ENCODE measurements at regions not wholly inside any gene's neighbourhood (a gene's known extent, or its start where the extent isn't known, plus 50 kb on each side); places are given as distances from the start of the nearest gene placed in this dataset.
"Not testable (repeated sequence)": the region's sequence is repeated elsewhere in the genome, so short reads cannot be mapped to it uniquely, and the experiment has no call there.

DNA sequence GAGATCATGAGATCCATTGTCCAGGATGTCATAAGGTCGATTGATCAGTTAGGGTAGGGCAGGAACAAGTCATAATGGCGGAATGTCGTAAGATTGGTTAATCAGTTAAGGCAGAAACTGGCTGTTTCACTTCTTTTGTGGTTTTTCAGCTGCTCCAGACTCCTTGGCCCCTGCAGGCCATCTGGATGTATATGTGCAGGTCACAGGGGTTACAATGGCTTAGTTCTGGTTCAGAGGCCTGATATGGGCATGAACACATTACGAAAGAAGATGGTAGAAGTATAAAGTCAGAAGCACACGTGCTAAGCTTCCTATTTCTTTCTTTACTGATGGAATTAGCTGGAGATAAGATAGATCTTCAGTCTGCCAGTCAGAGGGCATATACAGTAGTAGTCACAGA lies 315.4 kb upstream of the LRRC3B start:
- no peak overlapping the region for H3K4me3 ChIP-seq (ENCODE audit: low read depth, low read length)
- no peak for TF ChIP-seq POLR2A (IDR thresholded peaks at IDR 0.05; ENCODE audit: extremely low read depth, insufficient read length)
- TF ChIP-seq, protein P1, sequence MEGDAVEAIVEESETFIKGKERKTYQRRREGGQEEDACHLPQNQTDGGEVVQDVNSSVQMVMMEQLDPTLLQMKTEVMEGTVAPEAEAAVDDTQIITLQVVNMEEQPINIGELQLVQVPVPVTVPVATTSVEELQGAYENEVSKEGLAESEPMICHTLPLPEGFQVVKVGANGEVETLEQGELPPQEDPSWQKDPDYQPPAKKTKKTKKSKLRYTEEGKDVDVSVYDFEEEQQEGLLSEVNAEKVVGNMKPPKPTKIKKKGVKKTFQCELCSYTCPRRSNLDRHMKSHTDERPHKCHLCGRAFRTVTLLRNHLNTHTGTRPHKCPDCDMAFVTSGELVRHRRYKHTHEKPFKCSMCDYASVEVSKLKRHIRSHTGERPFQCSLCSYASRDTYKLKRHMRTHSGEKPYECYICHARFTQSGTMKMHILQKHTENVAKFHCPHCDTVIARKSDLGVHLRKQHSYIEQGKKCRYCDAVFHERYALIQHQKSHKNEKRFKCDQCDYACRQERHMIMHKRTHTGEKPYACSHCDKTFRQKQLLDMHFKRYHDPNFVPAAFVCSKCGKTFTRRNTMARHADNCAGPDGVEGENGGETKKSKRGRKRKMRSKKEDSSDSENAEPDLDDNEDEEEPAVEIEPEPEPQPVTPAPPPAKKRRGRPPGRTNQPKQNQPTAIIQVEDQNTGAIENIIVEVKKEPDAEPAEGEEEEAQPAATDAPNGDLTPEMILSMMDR (IDR thresholded peaks at IDR 0.05; ENCODE audit: low read depth, low read length) = no peak
- no peak for TF ChIP-seq MYC (IDR thresholded peaks at IDR 0.05; ENCODE audit: low read depth, low read length)
- TF ChIP-seq, protein P2, sequence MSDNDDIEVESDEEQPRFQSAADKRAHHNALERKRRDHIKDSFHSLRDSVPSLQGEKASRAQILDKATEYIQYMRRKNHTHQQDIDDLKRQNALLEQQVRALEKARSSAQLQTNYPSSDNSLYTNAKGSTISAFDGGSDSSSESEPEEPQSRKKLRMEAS (IDR thresholded peaks at IDR 0.05; ENCODE audit: low read depth, low read length) = no peak
- peak; percentile 4 for DNase-seq (ENCODE audit: low read depth)

DNA sequence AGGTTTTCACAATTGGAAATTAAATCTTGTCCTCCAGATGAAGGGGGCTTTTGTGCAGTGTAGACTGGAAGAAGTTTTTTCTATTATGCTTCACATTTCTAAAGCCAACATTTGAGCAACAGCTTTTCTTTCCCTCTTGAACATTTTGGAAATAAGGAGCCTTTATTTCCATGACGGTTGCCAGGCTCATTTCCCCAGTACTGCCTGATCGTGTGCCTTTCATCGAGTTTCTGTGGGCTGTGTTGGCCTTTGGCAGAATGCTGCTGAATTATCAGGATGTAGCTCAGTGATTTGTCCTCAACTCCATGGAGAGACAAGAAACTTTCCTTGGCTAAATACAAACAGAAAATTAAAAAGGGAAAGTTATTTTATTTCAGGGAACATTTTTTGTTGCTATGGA lies 314.8 kb upstream of the LRRC3B start:
- no peak overlapping the region for H3K4me3 ChIP-seq (ENCODE audit: low read depth, low read length)
- no peak for DNase-seq (ENCODE audit: low read depth)
- no peak for TF ChIP-seq MYC (IDR thresholded peaks at IDR 0.05; ENCODE audit: low read depth, low read length)

DNA sequence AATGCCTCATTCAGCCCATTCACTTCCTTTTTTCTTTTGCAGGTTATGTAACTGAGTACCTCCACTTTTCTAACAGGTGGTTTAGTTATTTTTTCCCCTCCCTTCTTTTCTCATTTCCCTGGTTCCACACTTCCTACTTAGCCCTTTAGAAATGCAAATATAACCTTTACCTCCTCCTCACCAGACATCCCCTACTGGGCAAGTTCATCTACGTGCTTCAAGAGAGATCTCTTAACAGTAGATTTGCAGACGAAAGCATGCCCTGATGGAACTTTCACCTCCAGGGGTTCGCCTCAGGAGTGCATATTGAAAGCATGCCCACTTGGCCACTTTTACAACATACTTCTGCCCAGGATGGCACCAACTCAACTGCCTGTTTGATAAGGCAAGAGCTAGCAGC lies 314.1 kb upstream of the LRRC3B start:
- no peak for DNase-seq (ENCODE audit: low read depth)
- TF ChIP-seq POLR2A (IDR thresholded peaks at IDR 0.05; ENCODE audit: extremely low read depth, insufficient read length) (no peak), MYC (IDR thresholded peaks at IDR 0.05; ENCODE audit: low read depth, low read length) (no peak)
- TF ChIP-seq, protein P1 (IDR thresholded peaks at IDR 0.05; ENCODE audit: low read depth, low read length) = no peak
- TF ChIP-seq, protein P2 (IDR thresholded peaks at IDR 0.05; ENCODE audit: low read depth, low read length) = no peak
- H3K4me3 ChIP-seq (ENCODE audit: low read depth, low read length) = no peak overlapping the region

DNA sequence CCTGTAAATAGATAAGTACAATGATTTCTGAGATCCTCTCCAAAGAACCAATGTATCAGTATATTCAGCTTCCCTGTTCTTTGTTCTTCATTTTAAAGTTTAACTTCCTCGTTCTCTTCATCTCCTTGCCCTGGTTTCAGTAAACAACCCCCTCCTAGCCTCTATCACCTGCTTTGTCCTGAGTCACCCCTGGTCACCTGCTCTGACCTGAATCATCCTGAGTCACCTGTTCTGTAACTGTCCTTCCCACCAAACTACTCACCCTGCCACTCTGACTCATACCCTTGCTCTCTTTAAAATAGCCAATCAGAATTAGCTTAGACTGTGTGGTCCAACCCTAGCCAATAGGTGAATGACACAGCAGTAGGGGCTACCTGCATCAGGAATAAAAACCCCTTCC lies 313.0 kb upstream of the LRRC3B start:
- DNase-seq (ENCODE audit: low read depth); H3K4me3 ChIP-seq (ENCODE audit: low read depth, low read length): not testable (repeated sequence)

DNA sequence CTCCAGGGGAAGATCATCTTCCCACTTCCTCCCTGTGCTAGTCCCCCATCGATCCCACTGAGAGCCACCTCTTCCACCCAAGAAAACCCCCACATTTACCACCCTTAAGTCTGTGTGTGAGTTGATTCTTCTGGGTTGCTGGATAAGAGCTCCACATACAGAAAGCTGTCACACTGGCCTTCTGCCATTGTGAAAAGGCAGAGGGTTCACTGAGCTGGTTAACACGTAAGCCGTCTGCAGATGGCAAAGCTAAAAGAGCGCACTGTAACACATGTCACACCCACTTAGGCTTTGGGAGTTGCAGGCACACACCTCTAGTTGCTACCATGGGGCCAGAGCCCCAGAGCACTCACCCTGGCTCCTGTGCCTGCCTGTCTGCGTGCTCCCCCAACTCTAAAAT lies 309.8 kb upstream of the LRRC3B start:
- TF ChIP-seq MYC (IDR thresholded peaks at IDR 0.05; ENCODE audit: low read depth, low read length) (no peak), POLR2A (IDR thresholded peaks at IDR 0.05; ENCODE audit: extremely low read depth, insufficient read length) (no peak)
- TF ChIP-seq, protein P2 (IDR thresholded peaks at IDR 0.05; ENCODE audit: low read depth, low read length) = no peak
- TF ChIP-seq, protein P1 (IDR thresholded peaks at IDR 0.05; ENCODE audit: low read depth, low read length) = no peak

DNA sequence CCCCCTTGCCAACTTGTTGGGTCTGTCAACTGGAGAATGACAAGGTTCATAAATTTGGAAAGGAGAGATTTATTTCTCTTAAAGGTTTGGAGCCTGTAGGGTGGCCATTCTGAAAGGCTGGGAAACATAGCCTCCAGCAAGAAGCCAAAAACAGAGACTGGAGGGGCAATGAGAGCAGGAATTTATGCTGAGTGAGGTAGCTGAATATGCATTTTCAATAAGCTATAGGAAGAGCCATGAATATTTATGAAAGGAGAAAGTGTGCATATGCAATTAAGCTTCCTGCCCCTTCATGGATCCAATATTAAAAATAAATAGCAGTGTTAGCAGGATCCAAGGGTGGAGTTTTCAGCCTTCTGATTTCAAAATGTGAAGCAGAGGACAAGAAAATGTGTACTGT lies 306.1 kb upstream of the LRRC3B start:
- DNase-seq (ENCODE audit: low read depth) = no peak
- TF ChIP-seq, protein P1 (IDR thresholded peaks at IDR 0.05; ENCODE audit: low read depth, low read length) = no peak
- no peak overlapping the region for H3K4me3 ChIP-seq (ENCODE audit: low read depth, low read length)

More for the DNA sequence above, 309.8 kb upstream of the LRRC3B start:
- no peak for DNase-seq (ENCODE audit: low read depth)
- H3K4me3 ChIP-seq (ENCODE audit: low read depth, low read length) = no peak overlapping the region

DNA sequence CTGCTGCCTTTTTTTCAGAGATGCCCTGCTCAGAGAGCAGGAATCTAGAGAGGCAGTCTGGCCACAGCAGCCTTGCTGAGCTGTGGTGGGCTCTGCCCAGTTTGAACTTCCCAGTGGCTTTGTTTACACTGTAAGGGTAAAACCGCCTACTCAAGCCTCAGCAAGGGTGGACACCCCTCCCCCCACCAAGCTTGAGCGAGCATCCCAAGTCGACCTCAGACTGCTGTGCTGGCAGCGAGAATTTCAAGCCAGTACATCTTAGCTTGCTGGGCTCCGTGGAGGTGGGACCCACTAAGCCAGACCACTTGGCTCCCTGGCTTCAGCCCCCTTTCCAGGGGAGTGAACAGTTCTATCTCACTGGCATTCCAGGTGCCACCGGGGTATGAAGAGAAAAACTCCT lies 298.8 kb upstream of the LRRC3B start:
- H3K4me3 ChIP-seq (ENCODE audit: low read depth, low read length); DNase-seq (ENCODE audit: low read depth): not testable (repeated sequence)

DNA sequence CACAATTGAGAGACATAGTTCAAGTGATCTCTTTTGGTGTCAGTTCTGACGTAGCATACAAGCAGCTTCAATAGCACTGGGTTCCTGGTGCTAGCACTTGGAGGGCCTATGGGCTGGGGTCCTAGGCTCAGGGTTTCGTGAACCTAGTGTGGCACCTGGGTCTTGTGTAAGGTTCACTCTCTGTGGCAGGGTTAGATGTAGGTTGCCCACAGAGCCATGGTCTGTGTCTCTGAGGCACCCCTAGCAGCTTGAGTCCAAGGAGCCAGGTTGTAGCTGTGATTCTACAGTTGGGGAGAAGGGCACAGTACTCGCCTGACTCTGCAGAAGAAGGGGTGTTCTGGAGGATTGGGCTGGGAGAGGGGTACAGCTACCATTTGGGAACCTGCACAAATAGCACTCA lies 282.6 kb upstream of the LRRC3B start:
- TF ChIP-seq, protein P2 (IDR thresholded peaks at IDR 0.05; ENCODE audit: low read depth, low read length) = no peak
- TF ChIP-seq MYC (IDR thresholded peaks at IDR 0.05; ENCODE audit: low read depth, low read length) = no peak
- no peak for TF ChIP-seq POLR2A (IDR thresholded peaks at IDR 0.05; ENCODE audit: extremely low read depth, insufficient read length)
- TF ChIP-seq, protein P1 (IDR thresholded peaks at IDR 0.05; ENCODE audit: low read depth, low read length) = no peak
- DNase-seq (ENCODE audit: low read depth) = no peak
- H3K4me3 ChIP-seq (ENCODE audit: low read depth, low read length) = no peak overlapping the region
